ENCODE measurements at regions not wholly inside any gene's neighbourhood (a gene's known extent, or its start where the extent isn't known, plus 50 kb on each side); places are given as distances from the start of the nearest gene placed in this dataset.

- no peak for DNase-seq (ENCODE audit: low read depth, low spot score)
- no peak overlapping the region for H3K4me3 ChIP-seq (ENCODE audit: low read depth, low read length)
- TF ChIP-seq CTCF (IDR thresholded peaks at IDR 0.05; ENCODE audit: insufficient read depth, low read length, missing control alignments), result no peak
- ChIA-PET CTCF (no interaction called here), POLR2A (no interaction called here)
Observed at GRCh38 chr5:4093236-4093635, 497.6 kb downstream of the IRX1 start.

- DNase-seq (ENCODE audit: low read depth, low spot score), result no peak
- ChIA-PET POLR2A (no interaction called here), CTCF (no interaction called here)
- TF ChIP-seq CTCF (IDR thresholded peaks at IDR 0.05; ENCODE audit: insufficient read depth, low read length, missing control alignments), result no peak
- H3K4me3 ChIP-seq (ENCODE audit: low read depth, low read length), result no peak overlapping the region
Observed at GRCh38 chr5:4093970-4094369, 498.3 kb downstream of the IRX1 start.

- ChIA-PET POLR2A (no interaction called here), CTCF (no interaction called here)
- H3K4me3 ChIP-seq (ENCODE audit: low read depth, low read length), result no peak overlapping the region
- TF ChIP-seq CTCF (IDR thresholded peaks at IDR 0.05; ENCODE audit: insufficient read depth, low read length, missing control alignments), result no peak
- no peak for DNase-seq (ENCODE audit: low read depth, low spot score)
Observed at GRCh38 chr5:4095918-4096630, 500.4 kb downstream of the IRX1 start.

- no peak for DNase-seq (ENCODE audit: low read depth, low spot score)
- no peak overlapping the region for H3K4me3 ChIP-seq (ENCODE audit: low read depth, low read length)
- TF ChIP-seq CTCF (IDR thresholded peaks at IDR 0.05; ENCODE audit: insufficient read depth, low read length, missing control alignments), result no peak
- POLR2A ChIA-PET, result no interaction called here
- CTCF ChIA-PET, result no interaction called here
Observed at GRCh38 chr5:4097199-4097598, 501.6 kb downstream of the IRX1 start.

GRCh38 chr5:4098226-4098625 is 502.6 kb downstream of the IRX1 start:
- no peak for TF ChIP-seq CTCF (IDR thresholded peaks at IDR 0.05; ENCODE audit: insufficient read depth, low read length, missing control alignments)
- no peak overlapping the region for H3K4me3 ChIP-seq (ENCODE audit: low read depth, low read length)
- DNase-seq (ENCODE audit: low read depth, low spot score), result no peak
- ChIA-PET POLR2A (no interaction called here), CTCF (no interaction called here)

- no peak overlapping the region for H3K4me3 ChIP-seq (ENCODE audit: low read depth, low read length)
- DNase-seq (ENCODE audit: low read depth, low spot score), result no peak
- CTCF ChIA-PET, result no interaction called here
- POLR2A ChIA-PET, result no interaction called here
- no peak for TF ChIP-seq CTCF (IDR thresholded peaks at IDR 0.05; ENCODE audit: insufficient read depth, low read length, missing control alignments)
Observed at GRCh38 chr5:4099386-4099785, 503.8 kb downstream of the IRX1 start.
